K562 (cell line): ENCODE measurements at regions not wholly inside any gene's neighbourhood (a gene's known extent, or its start where the extent isn't known, plus 50 kb on each side); places are given as distances from the start of the nearest gene placed in this dataset.

ENCODE experiments used
- ATAC-seq: fragments of 200-7000 bp; cut with Tn5 transposase; 3 replicates; pipeline ENCODE4 v1.9.1; 2020; ENCODE audit warnings: moderate library complexity
- BruUV-seq: library from RNA; stranded (reverse); fragments of 400-500 nt; replicated peaks from 2 replicates; lab custom pipeline; 2021; lab: Mats Ljungman, UMichigan
- CTCF ChIA-PET: fragments of 300-600 bp; formaldehyde crosslinking; extraction: SDS; loops from one replicate; lab custom pipeline; 2021; ENCODE audit warnings: low intra/inter-chr PET ratio; lab: Yijun Ruan, JAX
- POLR2A ChIA-PET: fragments of 300-600, 350-650 bp; sonication (Branson Sonifier 250); formaldehyde crosslinking; extraction: SDS; loops from one replicate; lab custom pipeline; 2021; ENCODE audit warnings: antibody characterized with exemption, inconsistent platforms; lab: Yijun Ruan, JAX
- DNase-seq, 4 experiments: peaks; one replicate each; pipeline versions ENCODE4 v3.0.0 to v3.0.0-alpha.2; 2011 to 2018; ENCODE audit warnings: low spot score in 3 of 4, mixed read lengths in 3 of 4; ENCODE audit errors: extremely low read depth in 1 of 4
- FAIRE-seq: peaks from 2 replicates; lab custom pipeline; 2011; peaks lifted over from hg19 to GRCh38; lab: Jason Lieb, UNC
- H2AFZ ChIP-seq: 2 replicates; pipeline ENCODE4 v1.6.0; 2011; ENCODE audit warnings: low read depth, low read length, control low read depth, inconsistent platforms
- H3K27ac ChIP-seq: fragments of 200-600 bp; 3 replicates; pipeline ENCODE4 v1.8.0; 2011; ENCODE audit warnings: low read depth, mild to moderate bottlenecking, control low read depth, inconsistent platforms, low read length, moderate library complexity, mixed read lengths; ENCODE audit errors: extremely low read depth
- H3K27me3 ChIP-seq, 2 experiments: fragments of 300-600 bp in 1 of 2; 2 replicates in 1 of 2; 3 replicates in 1 of 2; pipeline versions ENCODE4 v1.6.0 to v1.8.0; 2011; ENCODE audit warnings: inconsistent platforms in 2 of 2, low read length in 2 of 2, mild to moderate bottlenecking in 1 of 2, mixed read lengths in 1 of 2, moderate library complexity in 1 of 2; ENCODE audit not compliant: control insufficient read depth in 2 of 2, insufficient read depth in 2 of 2
- H3K36me3 ChIP-seq: fragments of 300-600 bp; 3 replicates; pipeline ENCODE4 v1.8.0; 2011; ENCODE audit warnings: mild to moderate bottlenecking, low read length, inconsistent platforms; ENCODE audit not compliant: control insufficient read depth, insufficient read depth
- H3K4me1 ChIP-seq, 2 experiments: fragments of 200-600 bp in 1 of 2; replicated peaks in 1 of 2; 2 replicates in 1 of 2; 3 replicates in 1 of 2; pipeline versions ENCODE4 v1.5.1 to v1.8.0; 2011; ENCODE audit warnings: inconsistent platforms in 2 of 2, low read length in 2 of 2, mild to moderate bottlenecking in 1 of 2, mixed read lengths in 1 of 2, moderate library complexity in 1 of 2; ENCODE audit not compliant: control insufficient read depth in 2 of 2, insufficient read depth in 2 of 2
- H3K4me2 ChIP-seq: 2 replicates; pipeline ENCODE4 v1.6.1; 2011; ENCODE audit warnings: low read length, control low read depth, inconsistent platforms, mixed read lengths; ENCODE audit not compliant: insufficient read depth
- H3K4me3 ChIP-seq: fragments of 200-600 bp; sonication (generic), shearing (Covaris generic); 2 replicates; pipeline ENCODE4 v1.5.1; 2016; ENCODE audit warnings: control low read depth, inconsistent platforms
- H3K79me2 ChIP-seq: fragments of 200-600 bp; 3 replicates; pipeline ENCODE4 v1.8.0; 2011; ENCODE audit warnings: low read length, inconsistent platforms; ENCODE audit not compliant: control insufficient read depth, insufficient read depth
- H3K9ac ChIP-seq, 2 experiments: 2 replicates each; pipeline versions ENCODE4 v1.6.0 to v1.6.1; 2011; ENCODE audit warnings: low read depth in 2 of 2, low read length in 2 of 2, control low read depth in 1 of 2, inconsistent platforms in 1 of 2, mild to moderate bottlenecking in 1 of 2, mixed read lengths in 1 of 2; ENCODE audit not compliant: insufficient read depth in 1 of 2
- H3K9me1 ChIP-seq: one replicate; pipeline ENCODE4 v1.6.0; 2011; ENCODE audit warnings: inconsistent platforms, mild to moderate bottlenecking, low read length, moderate library complexity; ENCODE audit not compliant: control insufficient read depth, insufficient read depth
- H3K9me3 ChIP-seq: replicated peaks from 2 replicates; pipeline ENCODE4 v1.5.1; 2011; ENCODE audit warnings: low read depth, low read length, inconsistent platforms; ENCODE audit not compliant: control insufficient read depth, insufficient read depth
- H4K20me1 ChIP-seq: replicated peaks from 2 replicates; pipeline ENCODE4 v1.6.1; 2011; ENCODE audit warnings: low read length, inconsistent platforms, mixed read lengths; ENCODE audit not compliant: control insufficient read depth, insufficient read depth
- BMI1 ChIP-seq: fragments of 150-350 bp; IDR thresholded peaks from 2 replicates; pipeline ENCODE4 v1.6.1; 2014; ENCODE audit warnings: low read length
- CLOCK ChIP-seq: fragments of 250-450 bp; sonication (Bioruptor Pico); IDR thresholded peaks from 2 replicates; pipeline ENCODE4 v1.4.0; 2020; ENCODE audit warnings: mild to moderate bottlenecking, moderate library complexity, borderline replicate concordance
- EHMT2 ChIP-seq: fragments of 450-650 bp; IDR thresholded peaks from 2 replicates; pipeline ENCODE4 v1.6.1; 2018; ENCODE audit warnings: antibody characterized with exemption
- ETS2 ChIP-seq: IDR thresholded peaks from 2 replicates; pipeline ENCODE4 v1.6.1; 2016; ENCODE audit warnings: borderline replicate concordance, missing genetic modification characterization, mild to moderate bottlenecking, moderate library complexity, missing compliant biosample characterization; ENCODE audit not compliant: poor library complexity, severe bottlenecking
- FOXJ2 ChIP-seq: fragments of 200-800 bp; sonication (Bioruptor generic); IDR thresholded peaks from 2 replicates; pipeline ENCODE4 v1.6.1; 2016; ENCODE audit warnings: missing genetic modification characterization, missing compliant biosample characterization
- GTF2E2 ChIP-seq: fragments of 200-800 bp; sonication (Bioruptor generic); IDR thresholded peaks from 2 replicates; pipeline ENCODE4 v1.6.1; 2016; ENCODE audit warnings: missing genetic modification characterization, missing compliant biosample characterization
- L3MBTL2 ChIP-seq: fragments of 450-650 bp; IDR thresholded peaks from 2 replicates; pipeline ENCODE4 v1.6.1; 2016; ENCODE audit warnings: mild to moderate bottlenecking, moderate library complexity
- NEUROD1 ChIP-seq: fragments of 150-350 bp; IDR thresholded peaks from 2 replicates; pipeline ENCODE4 v1.6.1; 2014; ENCODE audit warnings: borderline replicate concordance, low read length, low read depth; ENCODE audit not compliant: partially characterized antibody
- SNIP1 ChIP-seq: fragments of 450-650 bp; IDR thresholded peaks from 2 replicates; pipeline ENCODE4 v1.7.1; 2017; ENCODE audit warnings: low read depth, mild to moderate bottlenecking
- TAF1 ChIP-seq: IDR thresholded peaks from 2 replicates; pipeline ENCODE4 v1.6.1; 2011; ENCODE audit warnings: mild to moderate bottlenecking, low read length, moderate library complexity; ENCODE audit not compliant: insufficient read depth, control insufficient read depth, severe bottlenecking; ENCODE audit errors: extremely low read depth
- THAP12 ChIP-seq: fragments of 250-450 bp; sonication (Bioruptor Pico); IDR thresholded peaks from 2 replicates; pipeline ENCODE4 v1.9.0; 2021; ENCODE audit warnings: mild to moderate bottlenecking, inconsistent platforms
- ZNF324 ChIP-seq: fragments of 250-450 bp; sonication (Bioruptor Pico); IDR thresholded peaks from 2 replicates; pipeline ENCODE4 v1.4.0; 2020; ENCODE audit warnings: mild to moderate bottlenecking
- ZNF445 ChIP-seq: fragments of 250-450 bp; sonication (Bioruptor Pico); IDR thresholded peaks from 2 replicates; pipeline ENCODE4 v1.4.0; 2020; ENCODE audit warnings: low read depth, mild to moderate bottlenecking, moderate library complexity
- ZNF561 ChIP-seq: fragments of 450-650 bp; formaldehyde crosslinking; conservative IDR thresholded peaks from 2 replicates; pipeline ENCODE4 v1.4.0; 2020; ENCODE audit warnings: mild to moderate bottlenecking, moderate library complexity
- ZNF583 ChIP-seq: fragments of 250-450 bp; sonication (Bioruptor Pico); IDR thresholded peaks from 2 replicates; pipeline ENCODE4 v1.4.0; 2020
- in situ Hi-C: fragments of 300-500 bp; cut with MboI; formaldehyde crosslinking; loops from 4 replicates; pipeline ENCODE4 v1.15.0; 2018; ENCODE audit warnings: inconsistent platforms, mixed read lengths
- intact Hi-C: fragments of 100-400 bp; cut with micrococcal nuclease; formaldehyde crosslinking; loops from 2 replicates; pipeline ENCODE4 v1.14.2; 2022
- TF ChIP-seq, protein P1 (sequence below): fragments of 250-450 bp; sonication (Bioruptor Pico); IDR thresholded peaks from 2 replicates; pipeline ENCODE4 v1.8.0; 2022; ENCODE audit warnings: moderate library complexity, mild to moderate bottlenecking, inconsistent platforms

GRCh38 chr15:47358876-47359275, 358.4 kb upstream of the SEMA6D start (continued):
- TF ChIP-seq CLOCK (no peak), L3MBTL2 (no peak), ETS2 (no peak), EHMT2 (no peak), NEUROD1 (no peak), BMI1 (no peak), ZNF445 (CRISPR knock-in tag) (no peak), SNIP1 (no peak)
- TF ChIP-seq, protein P1, sequence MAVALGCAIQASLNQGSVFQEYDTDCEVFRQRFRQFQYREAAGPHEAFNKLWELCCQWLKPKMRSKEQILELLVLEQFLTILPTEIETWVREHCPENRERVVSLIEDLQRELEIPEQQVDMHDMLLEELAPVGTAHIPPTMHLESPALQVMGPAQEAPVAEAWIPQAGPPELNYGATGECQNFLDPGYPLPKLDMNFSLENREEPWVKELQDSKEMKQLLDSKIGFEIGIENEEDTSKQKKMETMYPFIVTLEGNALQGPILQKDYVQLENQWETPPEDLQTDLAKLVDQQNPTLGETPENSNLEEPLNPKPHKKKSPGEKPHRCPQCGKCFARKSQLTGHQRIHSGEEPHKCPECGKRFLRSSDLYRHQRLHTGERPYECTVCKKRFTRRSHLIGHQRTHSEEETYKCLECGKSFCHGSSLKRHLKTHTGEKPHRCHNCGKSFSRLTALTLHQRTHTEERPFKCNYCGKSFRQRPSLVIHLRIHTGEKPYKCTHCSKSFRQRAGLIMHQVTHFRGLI: no peak

DNA sequence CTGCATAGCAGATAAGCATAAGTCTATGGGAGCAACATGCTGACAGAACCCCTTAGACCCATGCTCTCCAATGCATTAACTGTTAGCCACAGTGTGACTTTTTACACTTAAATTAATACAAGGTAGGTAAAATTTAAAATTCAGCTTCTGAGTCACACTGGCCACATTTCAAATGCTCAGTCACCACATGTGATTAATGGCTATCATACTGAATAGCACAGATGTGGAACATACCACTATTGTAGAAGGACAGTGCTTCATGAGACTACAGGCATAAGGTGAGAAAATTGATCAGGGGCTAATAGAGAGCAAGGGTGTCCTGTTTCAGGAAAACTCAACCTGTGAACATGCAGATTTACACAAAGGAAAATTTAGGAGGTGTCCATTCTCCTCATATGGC, 357.0 kb upstream of the SEMA6D start:
- no peaks in the 10 kb centered on the region for H4K20me1 ChIP-seq
- no TSS peak for BruUV-seq
- FAIRE-seq: no peak

More for the DNA sequence above, 357.0 kb upstream of the SEMA6D start:
- Histone ChIP-seq H3K9me3 (no peaks in the 10 kb centered on the region), H2AFZ (no peak overlapping the region), H3K36me3 (no peaks in the 10 kb centered on the region), H3K4me2 (no peak overlapping the region), H3K27ac (no peak overlapping the region), H3K9me1 (no peaks in the 10 kb centered on the region), H3K9ac (no peak overlapping the region), H3K27me3 (no peaks in the 10 kb centered on the region), H3K4me1 (no peaks in the 10 kb centered on the region), H3K4me3 (no peak overlapping the region), H3K79me2 (no peaks in the 10 kb centered on the region)
- intact Hi-C loops (no loop called here), in situ Hi-C loops (no loop called here)
- TF ChIP-seq THAP12 (CRISPR knock-in tag) (no peak), ZNF583 (CRISPR knock-in tag) (no peak), GTF2E2 (tag) (no peak), TAF1 (no peak), ZNF324 (CRISPR knock-in tag) (no peak), FOXJ2 (no peak), BMI1 (no peak), ZNF561 (CRISPR knock-in tag) (no peak)
- CTCF ChIA-PET: no interaction called here
- POLR2A ChIA-PET: no interaction called here
- DNase-seq: no peak
- ATAC-seq: no peak
